HG02610 (cell line): ENCODE measurements at regions not wholly inside any gene's neighbourhood (a gene's known extent, or its start where the extent isn't known, plus 50 kb on each side); places are given as distances from the start of the nearest gene placed in this dataset.

Experiments
- ATAC-seq: cut with Tn5 transposase; IDR thresholded peaks from one replicate; pipeline ENCODE4 v1.9.1; 2021; ENCODE audit warnings: mild to moderate bottlenecking, moderate library complexity; ENCODE audit not compliant: unreplicated experiment

DNA sequence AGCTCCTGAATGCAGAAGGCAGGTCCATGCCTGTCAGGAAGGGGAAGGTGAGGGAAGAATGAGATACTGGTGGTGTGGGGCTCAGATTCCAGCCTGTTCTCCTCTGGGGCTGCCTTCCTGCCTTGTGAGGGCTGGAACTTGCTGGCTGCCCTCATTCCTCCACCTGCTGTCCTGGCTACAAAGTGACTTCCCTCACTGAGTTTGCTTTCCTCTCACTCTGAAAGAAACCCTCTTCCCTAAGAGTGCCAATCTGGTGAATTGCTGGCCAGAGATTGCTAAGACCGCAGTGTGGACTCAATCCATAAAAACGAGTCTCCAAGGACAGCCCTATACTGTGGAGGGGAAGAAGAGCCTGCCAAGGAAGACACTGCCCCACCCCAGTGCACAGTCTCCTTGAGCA, 664.4 kb upstream of the HS6ST1 start:
- ATAC-seq = no peak

DNA sequence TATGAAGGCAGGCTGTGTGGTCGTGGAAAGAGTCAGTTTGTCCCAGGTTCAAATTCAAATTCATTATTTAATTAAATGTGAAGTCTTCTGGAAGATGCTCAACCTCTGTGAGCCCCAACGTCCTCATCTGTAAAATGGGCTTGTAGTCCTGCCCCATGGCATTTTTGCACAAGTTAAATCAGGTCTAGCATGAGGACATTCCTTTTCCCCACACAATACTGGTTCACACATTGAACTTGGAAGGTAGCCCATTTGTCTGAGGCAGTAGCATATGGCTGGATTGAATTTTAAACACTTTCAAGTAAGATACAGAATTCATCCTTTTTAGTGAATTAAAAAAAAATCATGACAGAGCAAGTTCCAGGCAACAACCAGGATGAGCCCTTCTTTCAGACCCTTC, 665.4 kb upstream of the HS6ST1 start:
- no peak for ATAC-seq

GRCh38 chr2:128984855-128985254, 666.2 kb upstream of the HS6ST1 start:
- no peak for ATAC-seq

DNA sequence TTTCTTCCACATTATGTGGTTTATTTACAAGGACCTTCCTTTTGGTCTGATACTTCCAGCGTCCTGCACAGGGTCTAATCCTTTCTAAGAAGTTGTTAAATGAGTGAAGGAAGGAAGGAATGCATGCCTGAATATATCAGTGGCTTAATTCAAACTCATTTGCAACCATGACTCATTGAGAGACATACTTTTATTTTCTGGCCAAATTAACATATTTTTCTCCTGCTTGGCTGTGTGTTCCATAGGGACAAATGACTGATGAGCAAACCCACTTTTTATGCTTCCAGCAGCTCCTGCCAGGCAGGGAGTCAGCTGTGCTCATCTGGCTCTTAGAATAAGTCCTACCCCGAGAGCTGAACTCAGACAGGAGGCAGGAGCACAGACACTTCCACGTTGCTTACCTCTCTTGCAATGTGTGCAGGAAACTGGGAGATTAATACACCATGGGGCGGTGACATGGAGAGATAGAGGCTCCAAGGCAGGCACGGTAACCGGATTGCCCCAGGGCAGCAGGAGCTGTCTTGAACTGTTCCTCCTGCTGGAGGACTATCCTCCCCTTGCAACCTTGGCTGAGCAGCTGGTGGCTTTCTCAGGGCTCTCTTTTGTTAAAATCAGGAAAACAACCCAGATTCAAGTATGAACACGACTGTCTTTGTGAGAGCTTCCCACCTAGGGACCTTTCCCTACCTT, 667.5 kb upstream of the HS6ST1 start:
- no peak for ATAC-seq

DNA sequence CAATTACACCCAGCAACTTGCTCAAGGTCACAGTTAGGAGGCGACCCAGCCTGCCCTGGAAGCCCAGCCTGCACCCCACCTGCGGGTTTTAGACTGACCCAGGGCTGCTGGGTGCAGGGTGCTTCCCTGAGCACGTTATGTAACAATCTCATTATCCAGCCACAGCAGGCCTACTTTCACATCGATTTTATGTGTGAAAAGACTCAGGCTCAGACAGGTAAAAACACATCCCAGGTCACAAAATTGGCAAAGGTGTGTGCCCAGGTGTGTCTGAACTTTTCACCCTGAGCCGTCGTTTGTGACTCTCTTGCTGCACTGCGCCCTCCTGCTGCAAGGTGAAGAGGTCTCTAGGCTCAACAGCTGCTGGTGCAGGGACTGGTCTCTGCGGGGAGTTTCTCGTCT, 668.2 kb upstream of the HS6ST1 start:
- ATAC-seq = no peak

- no peak for ATAC-seq
Measured at GRCh38 chr2:128988326-128988725, 669.7 kb upstream of the HS6ST1 start.

DNA sequence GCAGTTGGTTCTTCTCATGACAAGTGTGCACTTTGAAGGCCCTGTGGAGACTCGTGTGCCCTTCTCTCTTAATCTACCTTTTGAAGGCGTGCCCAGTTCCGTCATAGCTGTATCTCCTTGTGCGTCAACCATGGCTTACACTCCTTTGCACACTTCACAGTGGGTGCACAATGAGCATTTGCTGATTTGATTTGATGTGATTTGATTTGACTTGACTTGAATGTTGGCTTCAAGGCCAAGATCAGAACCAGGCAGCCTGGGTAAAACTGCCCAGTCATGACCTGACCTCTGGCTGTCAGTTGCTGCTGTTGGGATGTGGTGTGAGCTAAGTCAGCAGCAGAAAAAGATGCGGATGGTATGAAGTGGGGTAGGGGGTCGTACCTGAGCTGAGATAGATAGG, 670.3 kb upstream of the HS6ST1 start:
- no peak for ATAC-seq

DNA sequence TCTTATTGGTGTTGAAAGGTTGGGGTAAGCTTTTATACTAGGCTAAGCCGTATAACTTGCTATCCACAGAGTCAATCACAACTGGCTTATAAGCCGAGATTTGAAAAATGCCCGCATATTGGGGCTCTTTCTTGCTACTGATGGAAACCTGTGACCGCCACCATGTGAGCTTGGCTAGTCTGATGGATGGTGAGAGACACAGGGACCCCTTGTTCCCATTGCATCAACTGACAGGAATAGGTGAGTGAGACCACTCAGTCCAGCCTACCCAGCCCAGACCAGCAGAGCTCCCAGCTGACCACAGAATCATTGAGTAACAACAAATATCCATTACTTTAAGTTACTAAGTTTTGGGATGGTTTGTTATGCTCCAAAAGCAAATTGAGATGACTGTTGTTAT, 676.4 kb upstream of the HS6ST1 start:
- ATAC-seq = no peak

- no peak for ATAC-seq
Measured at GRCh38 chr2:128996078-128996477, 677.4 kb upstream of the HS6ST1 start.

DNA sequence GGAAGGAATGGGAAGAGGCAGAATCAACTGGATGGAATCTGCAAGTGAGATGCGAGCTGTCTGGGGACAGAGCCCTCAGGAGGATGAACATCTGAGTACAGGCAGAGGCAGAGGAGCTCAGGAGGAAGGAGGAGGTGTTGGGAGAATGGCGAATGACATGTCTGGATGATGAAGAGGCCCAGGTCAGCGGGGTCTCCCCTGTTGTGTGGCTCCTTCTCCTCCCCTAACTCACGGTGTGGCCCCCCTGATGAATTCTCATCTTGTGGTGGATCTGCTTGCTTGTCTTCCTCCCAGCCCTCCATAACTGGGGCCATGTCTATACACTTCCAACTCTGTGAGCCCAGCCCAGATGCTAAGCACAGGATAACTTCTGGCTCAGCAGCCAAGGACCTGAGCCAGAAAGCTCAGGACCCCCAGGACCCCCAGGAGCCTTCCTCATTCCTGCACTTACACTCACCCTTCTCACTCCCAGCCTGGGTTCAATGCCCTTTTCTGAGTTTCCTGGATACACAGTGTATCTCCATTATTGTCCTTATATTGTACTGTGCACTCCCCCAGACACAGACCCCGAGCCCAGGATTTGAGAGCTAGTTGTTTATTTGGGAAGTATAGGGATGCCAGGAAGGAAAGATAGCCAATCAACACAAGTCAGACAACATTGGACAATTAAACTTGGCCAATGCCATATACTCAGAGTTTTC, 678.6 kb upstream of the HS6ST1 start:
- no peak for ATAC-seq

- no peak for ATAC-seq
Measured at GRCh38 chr2:129001926-129002325, 683.3 kb upstream of the HS6ST1 start.

- no peak for ATAC-seq
Measured at GRCh38 chr2:129002751-129003150, 684.1 kb upstream of the HS6ST1 start.

GRCh38 chr2:129004485-129004884, 685.8 kb upstream of the HS6ST1 start:
- ATAC-seq = no peak

DNA sequence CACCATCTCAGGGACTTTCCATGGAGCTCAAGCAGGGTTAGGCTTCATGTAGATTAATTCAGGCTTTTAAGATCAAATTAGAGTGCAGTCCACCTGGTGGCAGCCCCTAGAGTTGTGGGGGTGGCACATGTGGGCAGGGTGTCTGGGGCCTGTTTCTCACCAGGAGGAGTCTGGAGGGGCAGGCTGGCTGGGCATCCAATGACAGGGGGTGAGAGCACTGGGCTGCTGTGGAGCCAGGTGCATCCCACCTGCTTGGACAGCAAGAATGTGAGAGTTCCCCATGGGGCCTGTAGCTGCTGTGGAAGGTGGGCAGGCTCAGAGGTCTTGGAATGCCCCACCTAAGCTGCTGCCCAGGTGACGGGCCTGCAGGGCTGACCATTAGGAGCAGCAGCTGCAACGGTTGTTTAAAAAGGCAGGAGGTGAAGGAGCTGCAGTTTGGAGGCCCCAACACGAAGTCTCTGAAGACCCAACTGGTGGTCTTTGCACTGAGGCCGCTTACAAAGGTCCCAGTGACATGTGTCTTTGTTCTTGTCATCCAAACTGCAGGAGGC, 686.3 kb upstream of the HS6ST1 start:
- ATAC-seq = no peak

DNA sequence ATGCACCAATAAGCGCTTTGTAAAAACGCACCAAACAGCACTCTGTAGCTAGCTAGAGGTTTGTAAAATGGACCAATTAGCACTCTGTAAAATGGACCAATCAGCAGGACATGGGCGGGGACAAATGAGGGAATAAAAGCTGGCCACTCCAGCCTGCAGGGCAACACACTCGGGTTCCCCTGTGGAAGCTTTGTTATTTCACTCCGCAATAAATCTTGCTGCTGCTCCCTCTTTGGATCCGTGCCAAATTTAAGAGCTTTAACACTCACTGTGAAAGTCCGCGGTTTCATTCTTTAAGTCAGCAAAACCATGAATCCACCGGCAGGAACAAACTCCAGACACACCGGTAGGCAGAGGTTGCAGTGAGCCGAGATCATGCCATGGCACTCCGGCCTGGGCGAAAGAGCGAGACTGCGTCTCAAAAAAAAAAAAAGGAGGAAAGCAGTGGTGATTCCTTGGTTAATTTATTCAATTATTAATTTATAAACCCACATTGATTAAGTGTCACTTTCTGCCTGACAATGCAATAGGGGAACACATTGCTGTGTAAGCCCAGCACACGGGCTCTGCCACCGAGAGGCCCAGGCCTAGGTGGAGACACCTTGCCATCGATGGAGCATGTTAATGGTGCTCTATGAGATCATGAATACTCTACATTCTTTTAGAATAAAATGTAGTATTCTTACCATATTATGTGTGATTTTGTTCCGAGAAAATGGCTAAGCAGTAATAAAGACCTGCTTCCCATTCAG, 687.6 kb upstream of the HS6ST1 start:
- no peak for ATAC-seq

DNA sequence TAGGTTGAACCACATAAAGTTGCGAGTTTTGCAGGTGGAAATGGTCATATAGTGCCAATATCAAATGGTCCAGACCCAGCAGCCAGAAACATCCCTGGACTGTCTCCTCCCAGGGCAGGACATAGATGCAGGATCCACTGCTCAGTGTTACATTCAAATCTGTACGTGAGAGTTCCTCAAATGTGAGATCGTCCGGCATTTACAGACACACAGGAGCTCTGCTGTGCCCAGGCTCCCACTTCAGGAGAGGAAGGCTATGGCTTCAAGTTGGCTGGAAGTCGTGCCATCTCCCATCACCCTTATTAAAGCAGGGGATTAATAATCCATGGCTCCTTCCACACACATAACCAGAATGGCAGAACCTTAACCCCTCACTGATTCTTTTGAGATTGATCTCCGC, 688.2 kb upstream of the HS6ST1 start:
- no peak for ATAC-seq

GRCh38 chr2:129008055-129008880, 689.6 kb upstream of the HS6ST1 start:
- ATAC-seq = no peak

GRCh38 chr2:129008881-129009554, 690.4 kb upstream of the HS6ST1 start:
- no peak for ATAC-seq

- no peak for ATAC-seq
Measured at GRCh38 chr2:129009555-129010146, 691.0 kb upstream of the HS6ST1 start.

DNA sequence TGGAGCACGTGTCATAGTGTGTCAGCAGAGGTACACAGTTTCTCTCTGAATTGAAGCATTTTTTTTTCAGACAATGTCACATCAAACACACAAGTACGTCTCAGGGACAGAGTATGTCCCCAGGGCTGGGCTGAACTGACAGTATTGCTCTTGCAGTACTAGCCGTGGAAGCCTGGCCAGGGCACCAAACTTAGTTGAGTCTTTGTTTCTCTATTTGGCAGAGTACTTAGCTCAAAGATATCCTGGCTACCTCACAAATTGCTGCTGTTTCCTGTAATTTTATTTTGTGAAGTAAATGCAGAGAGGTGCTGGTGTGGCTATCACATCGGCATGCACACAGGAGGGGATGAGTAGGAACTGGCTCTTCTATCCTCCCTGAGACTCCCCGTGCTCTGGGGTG, 691.6 kb upstream of the HS6ST1 start:
- ATAC-seq = no peak
